ENCODE measurements at regions not wholly inside any gene's neighbourhood (a gene's known extent, or its start where the extent isn't known, plus 50 kb on each side); places are given as distances from the start of the nearest gene placed in this dataset.

GRCh38 chrX:21153503-21153902 is 220.7 kb upstream of the CNKSR2 start:
- Histone ChIP-seq H3K9ac (ENCODE audit: low read length) (no peak overlapping the region), H3K79me2 (ENCODE audit: insufficient read depth, low read length) (no peaks in the 10 kb centered on the region), H2AFZ (ENCODE audit: low read depth, low read length, poor library complexity, severe bottlenecking) (no peak overlapping the region), H3K27ac (ENCODE audit: low read depth, low read length) (no peak overlapping the region), H4K20me1 (ENCODE audit: insufficient read depth) (no peaks in the 10 kb centered on the region), H3K4me2 (ENCODE audit: low read length) (no peak overlapping the region), H3K4me3 (replicated peaks in 1 of 2; ENCODE audit: low read depth in 1 of 2, low read length in 2 of 2) (no peak overlapping the region), H3K9me2 (ENCODE audit: insufficient read depth) (no peaks in the 10 kb centered on the region), H3K9me3 (ENCODE audit: control insufficient read depth in 1 of 2, insufficient read depth in 1 of 2, low read depth in 1 of 2, low read length in 2 of 2) (no peaks in the 10 kb centered on the region), H3K4me1 (ENCODE audit: control insufficient read depth in 1 of 2, insufficient read depth in 2 of 2, low read length in 2 of 2) (no peaks in the 10 kb centered on the region), H3K27me3 (ENCODE audit: insufficient read depth, low read length) (no peaks in the 10 kb centered on the region), H3K36me3 (ENCODE audit: control insufficient read depth in 1 of 2, insufficient read depth in 2 of 2, low read length in 2 of 2) (no peaks in the 10 kb centered on the region)
- ChIA-PET RAD21 (ENCODE audit: low non-redundant PET in 1 of 2, low total read pairs in 2 of 2, uncharacterized antibody in 2 of 2, unreplicated experiment in 2 of 2) (no interaction called here), POLR2A (no interaction called here), CTCF (no interaction called here)
- ATAC-seq = no peak
- DNase-seq (ENCODE audit: low read depth, low spot score) = no peak
- intact Hi-C loops (cut with micrococcal nuclease) = no loop called here
- BruUV-seq (replicated peaks) = no TSS peak
- no peak for TF ChIP-seq ELF1 (IDR thresholded peaks at IDR 0.05; ENCODE audit: borderline replicate concordance, low read depth)
- TF ChIP-seq ZFX (IDR thresholded peaks at IDR 0.05) = no peak
- TF ChIP-seq EGR1 (IDR thresholded peaks at IDR 0.05; ENCODE audit: low read depth) = no peak
- TF ChIP-seq MAX (IDR thresholded peaks at IDR 0.05) = no peak
- no peak for TF ChIP-seq REST (IDR thresholded peaks at IDR 0.05; ENCODE audit: low read depth)
- no peak for TF ChIP-seq EZH2 (IDR thresholded peaks at IDR 0.05)
- no peak for TF ChIP-seq POLR2AphosphoS5 (IDR thresholded peaks at IDR 0.05; ENCODE audit: low read depth, low read length)
- TF ChIP-seq CBX3 (IDR thresholded peaks at IDR 0.05; ENCODE audit: low read depth) = no peak
- TF ChIP-seq YY1 (IDR thresholded peaks at IDR 0.05; ENCODE audit: extremely low read depth, insufficient replicate concordance, low read depth, low read length) = no peak
- TF ChIP-seq TCF7L2 (IDR thresholded peaks at IDR 0.05; ENCODE audit: borderline replicate concordance, extremely low read depth, insufficient read depth, insufficient read length) = no peak
- TF ChIP-seq POLR2A (IDR thresholded peaks at IDR 0.05; ENCODE audit: borderline replicate concordance, extremely low read depth, insufficient read depth, insufficient read length) = no peak
- no peak for TF ChIP-seq JUND (IDR thresholded peaks at IDR 0.05)
- no peak for TF ChIP-seq ZBTB33 (IDR thresholded peaks at IDR 0.05; ENCODE audit: extremely low read depth, insufficient replicate concordance, low read length)
- no peak for TF ChIP-seq FOSL1 (IDR thresholded peaks at IDR 0.05; ENCODE audit: low read depth)
